ENCODE measurements at regions not wholly inside any gene's neighbourhood (a gene's known extent, or its start where the extent isn't known, plus 50 kb on each side); places are given as distances from the start of the nearest gene placed in this dataset.
A peak's percentile ranks its signal among the peaks of the same experiment; 100 is the strongest.
"Not testable (repeated sequence)": the region's sequence is repeated elsewhere in the genome, so short reads cannot be mapped to it uniquely, and the experiment has no call there.

- no peak for ATAC-seq
Observed at GRCh38 chr3:106025151-106025722, 156.4 kb upstream of the CBLB start.

- no peak for ATAC-seq
Observed at GRCh38 chr3:106029954-106030626, 161.3 kb upstream of the CBLB start.

GRCh38 chr3:106030627-106030963, 161.8 kb upstream of the CBLB start:
- ATAC-seq: no peak

GRCh38 chr3:106032479-106032878, 163.7 kb upstream of the CBLB start:
- ATAC-seq: no peak

- ATAC-seq: no peak
Observed at GRCh38 chr3:106033654-106034053, 164.8 kb upstream of the CBLB start.

GRCh38 chr3:106034313-106034712, 165.5 kb upstream of the CBLB start:
- ATAC-seq: no peak

GRCh38 chr3:106035619-106036018, 166.8 kb upstream of the CBLB start:
- ATAC-seq: no peak

- ATAC-seq: no peak
Observed at GRCh38 chr3:106036696-106037095, 167.9 kb upstream of the CBLB start.

GRCh38 chr3:106047221-106047620, 178.4 kb upstream of the CBLB start:
- ATAC-seq: no peak

GRCh38 chr3:106048946-106049481, 180.2 kb upstream of the CBLB start:
- no peak for ATAC-seq

GRCh38 chr3:106049821-106050220, 181.0 kb upstream of the CBLB start:
- ATAC-seq: no peak

- ATAC-seq: no peak
Observed at GRCh38 chr3:106056931-106057330, 188.1 kb upstream of the CBLB start.

- no peak for ATAC-seq
Observed at GRCh38 chr3:106058475-106058874, 189.7 kb upstream of the CBLB start.

GRCh38 chr3:106059953-106060517, 191.2 kb upstream of the CBLB start:
- no peak for ATAC-seq

- no peak for ATAC-seq
Observed at GRCh38 chr3:106063909-106064308, 195.1 kb upstream of the CBLB start.

- ATAC-seq: no peak
Observed at GRCh38 chr3:106065831-106066230, 197.0 kb upstream of the CBLB start.

GRCh38 chr3:106067711-106068110, 198.9 kb upstream of the CBLB start:
- no peak for ATAC-seq

- no peak for ATAC-seq
Observed at GRCh38 chr3:106068381-106068780, 199.6 kb upstream of the CBLB start.

GRCh38 chr3:106068795-106069194, 200.0 kb upstream of the CBLB start:
- ATAC-seq: peak; percentile 94

- no peak for ATAC-seq
Observed at GRCh38 chr3:106070187-106070586, 201.4 kb upstream of the CBLB start.

- no peak for ATAC-seq
Observed at GRCh38 chr3:106071306-106071705, 202.5 kb upstream of the CBLB start.

GRCh38 chr3:106072596-106072995, 203.8 kb upstream of the CBLB start:
- not testable (repeated sequence) for ATAC-seq

- ATAC-seq: not testable (repeated sequence)
Observed at GRCh38 chr3:106073806-106074205, 205.0 kb upstream of the CBLB start.

- not testable (repeated sequence) for ATAC-seq
Observed at GRCh38 chr3:106075731-106076130, 206.9 kb upstream of the CBLB start.

Measured in activated CD4-positive, CD25-positive, alpha-beta regulatory T cell treated with anti-CD3 and anti-CD28 coated beads, Interleukin-2, amount 50 U/mL, for 24 hours (primary cell).